H9 (cell line): ENCODE measurements at regions not wholly inside any gene's neighbourhood (a gene's known extent, or its start where the extent isn't known, plus 50 kb on each side); places are given as distances from the start of the nearest gene placed in this dataset.

Source experiments
- DNase-seq: peaks from one replicate; pipeline ENCODE4 v3.0.0-alpha.2; 2017
- H2AFZ ChIP-seq: one replicate; pipeline ENCODE4 v1.6.1; 2013; ENCODE audit warnings: mild to moderate bottlenecking, low read length, control low read depth, moderate library complexity
- H2AK5ac ChIP-seq: 2 replicates; pipeline ENCODE4 v1.6.1; 2013; ENCODE audit warnings: low read length, control low read depth, mixed read lengths; ENCODE audit not compliant: insufficient read length
- H2BK120ac ChIP-seq: one replicate; pipeline ENCODE4 v1.6.1; 2013; ENCODE audit warnings: low read depth, mild to moderate bottlenecking, low read length, control low read depth, inconsistent platforms; ENCODE audit not compliant: poor library complexity, severe bottlenecking
- H2BK12ac ChIP-seq: 2 replicates; pipeline ENCODE4 v1.6.1; 2013; ENCODE audit warnings: low read length, control low read depth, mixed read lengths, low read depth; ENCODE audit not compliant: insufficient read length
- H2BK15ac ChIP-seq: 2 replicates; pipeline ENCODE4 v1.6.1; 2013; ENCODE audit warnings: low read depth, low read length, control low read depth
- H2BK20ac ChIP-seq: one replicate; pipeline ENCODE4 v1.6.1; 2013; ENCODE audit warnings: low read depth, mild to moderate bottlenecking, low read length, control low read depth, inconsistent platforms; ENCODE audit not compliant: poor library complexity, severe bottlenecking
- H2BK5ac ChIP-seq: 2 replicates; pipeline ENCODE4 v1.6.1; 2013; ENCODE audit warnings: low read length, control low read depth, mixed read lengths; ENCODE audit not compliant: insufficient read length
- H3K14ac ChIP-seq: 2 replicates; pipeline ENCODE4 v1.6.1; 2013; ENCODE audit warnings: low read length, control low read depth; ENCODE audit not compliant: insufficient read depth
- H3K18ac ChIP-seq: 2 replicates; pipeline ENCODE4 v1.6.1; 2013; ENCODE audit warnings: low read depth, mild to moderate bottlenecking, mixed read lengths, low read length, control low read depth; ENCODE audit not compliant: insufficient read length
- H3K23ac ChIP-seq: 2 replicates; pipeline ENCODE4 v1.6.1; 2013; ENCODE audit warnings: low read length, control low read depth, mixed read lengths, low read depth; ENCODE audit not compliant: insufficient read length
- H3K23me2 ChIP-seq: 2 replicates; pipeline ENCODE4 v1.6.1; 2013; ENCODE audit warnings: low read depth, mild to moderate bottlenecking, mixed read lengths, low read length, control low read depth; ENCODE audit not compliant: insufficient read length, poor library complexity, severe bottlenecking
- H3K27ac ChIP-seq: 2 replicates; pipeline ENCODE4 v1.5.1; 2013; ENCODE audit warnings: low read length, control low read depth, mixed read lengths, low read depth; ENCODE audit not compliant: insufficient read length
- H3K27me3 ChIP-seq: 2 replicates; pipeline ENCODE4 v1.6.1; 2013; ENCODE audit warnings: low read length, control low read depth, inconsistent platforms; ENCODE audit not compliant: insufficient read depth
- H3K4ac ChIP-seq: 2 replicates; pipeline ENCODE4 v1.6.1; 2013; ENCODE audit warnings: low read depth, mild to moderate bottlenecking, control low read depth, inconsistent platforms, low read length, moderate library complexity
- H3K4me1 ChIP-seq: 2 replicates; pipeline ENCODE4 v1.6.1; 2013; ENCODE audit warnings: low read length, control low read depth, inconsistent platforms; ENCODE audit not compliant: insufficient read depth
- H3K4me2 ChIP-seq: 2 replicates; pipeline ENCODE4 v1.6.1; 2013; ENCODE audit warnings: low read length, control low read depth, mixed read lengths; ENCODE audit not compliant: insufficient read length, insufficient read depth
- H3K56ac ChIP-seq: 2 replicates; pipeline ENCODE4 v1.6.1; 2013; ENCODE audit warnings: low read depth, mild to moderate bottlenecking, mixed read lengths, low read length, control low read depth; ENCODE audit not compliant: insufficient read length
- H3K79me1 ChIP-seq: 2 replicates; pipeline ENCODE4 v1.6.1; 2013; ENCODE audit warnings: low read depth, mild to moderate bottlenecking, moderate library complexity, low read length, control low read depth, inconsistent platforms; ENCODE audit not compliant: insufficient read depth, poor library complexity, severe bottlenecking
- H3K79me2 ChIP-seq: 2 replicates; pipeline ENCODE4 v1.6.1; 2013; ENCODE audit warnings: low read length, control low read depth, inconsistent platforms; ENCODE audit not compliant: insufficient read depth
- H3K9ac ChIP-seq: 2 replicates; pipeline ENCODE4 v1.6.1; 2013; ENCODE audit warnings: low read length, control low read depth, mixed read lengths; ENCODE audit not compliant: insufficient read length; ENCODE audit errors: extremely low read depth
- H3K9me3 ChIP-seq: one replicate; pipeline ENCODE4 v1.6.1; 2013; ENCODE audit warnings: low read depth, low read length, inconsistent platforms; ENCODE audit not compliant: control insufficient read depth
- H3T11ph ChIP-seq: one replicate; pipeline ENCODE4 v1.6.1; 2013; ENCODE audit warnings: mild to moderate bottlenecking, low read length, control low read depth, inconsistent platforms
- H4K20me1 ChIP-seq: one replicate; pipeline ENCODE4 v1.6.1; 2013; ENCODE audit not compliant: control insufficient read depth, insufficient read length, insufficient read depth
- H4K5ac ChIP-seq: 2 replicates; pipeline ENCODE4 v1.6.1; 2013; ENCODE audit warnings: low read depth, mild to moderate bottlenecking, mixed read lengths, low read length, control low read depth; ENCODE audit not compliant: insufficient read length
- H4K8ac ChIP-seq: replicated peaks from 2 replicates; pipeline ENCODE4 v1.6.1; 2013; ENCODE audit warnings: low read length, control low read depth, mixed read lengths, low read depth; ENCODE audit not compliant: insufficient read length
- H4K91ac ChIP-seq: 2 replicates; pipeline ENCODE4 v1.6.1; 2013; ENCODE audit warnings: low read depth, mild to moderate bottlenecking, moderate library complexity, mixed read lengths, low read length, control low read depth; ENCODE audit not compliant: insufficient read length
- H3K27ac Mint-ChIP-seq, 3 experiments: 2 replicates in 2 of 3; 3 replicates in 1 of 3; pipeline ENCODE4 v1.8.0; 2020 to 2021; ENCODE audit warnings: mixed read lengths in 3 of 3, mild to moderate bottlenecking in 1 of 3, moderate library complexity in 1 of 3
- H3K27me3 Mint-ChIP-seq: 2 replicates; pipeline ENCODE4 v1.8.0; 2021; ENCODE audit warnings: low read depth, mild to moderate bottlenecking, moderate library complexity, mixed read lengths
- H3K36me3 Mint-ChIP-seq, 3 experiments: 2 replicates in 2 of 3; 3 replicates in 1 of 3; pipeline ENCODE4 v1.8.0; 2020 to 2021; ENCODE audit warnings: low read depth in 3 of 3, mixed read lengths in 3 of 3; ENCODE audit not compliant: insufficient read depth in 1 of 3
- H3K4me1 Mint-ChIP-seq, 2 experiments: 2 replicates each; pipeline ENCODE4 v1.8.0; 2020; ENCODE audit warnings: mixed read lengths in 2 of 2
- H3K4me3 Mint-ChIP-seq, 2 experiments: 2 replicates in 1 of 2; 3 replicates in 1 of 2; pipeline ENCODE4 v1.8.0; 2020 to 2021; ENCODE audit warnings: mild to moderate bottlenecking in 2 of 2, mixed read lengths in 2 of 2, moderate library complexity in 1 of 2
- H3K9me3 Mint-ChIP-seq, 2 experiments: 2 replicates in 1 of 2; 3 replicates in 1 of 2; pipeline ENCODE4 v1.8.0; 2020; ENCODE audit warnings: mild to moderate bottlenecking in 2 of 2, mixed read lengths in 2 of 2, moderate library complexity in 1 of 2
- WGBS: extraction: QIAGEN DNeasy Blood & Tissue Kit; methylation state at CpG from one replicate; pipeline ENCODE4 v1.1.7; 2013; ENCODE audit warnings: missing lambda C conversion rate, low lambda C conversion rate, mixed read lengths; ENCODE audit not compliant: insufficient read length; ENCODE audit errors: extremely low coverage; 5-methylcytosine and 5-hydroxymethylcytosine counted together
- TF ChIP-seq, protein P1 (sequence below): fragments of 200-600 bp; sonication (generic); conservative IDR thresholded peaks from 3 replicates; pipeline ENCODE4 v1.8.0; 2021; ENCODE audit warnings: antibody characterized with exemption, mild to moderate bottlenecking

DNA sequence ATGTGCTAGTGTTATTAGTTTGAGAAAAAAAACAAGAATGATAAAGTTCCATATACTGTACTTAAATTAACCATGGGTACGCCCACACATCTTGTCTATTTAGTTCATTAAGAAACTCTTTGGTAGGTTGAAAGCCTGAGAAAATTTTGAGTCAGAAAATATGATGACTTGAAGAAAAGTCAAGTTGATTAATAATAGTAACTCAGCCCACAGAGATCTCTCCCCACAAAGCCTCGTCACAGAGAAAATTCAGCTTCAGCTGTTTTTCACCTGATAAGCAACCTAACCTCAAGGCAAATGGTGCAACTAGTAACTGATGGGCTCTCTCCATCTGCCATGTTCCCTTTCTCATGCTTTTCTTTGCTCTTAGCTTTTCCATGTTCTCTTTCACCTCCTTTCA is 1021.6 kb downstream of the GATA3 start:
- H3K14ac ChIP-seq, result no peak overlapping the region
- no peak overlapping the region for H3K18ac ChIP-seq
- H3K27me3 ChIP-seq, result no peaks in the 10 kb centered on the region
- no peak overlapping the region for H3K23ac ChIP-seq
- no peaks in the 10 kb centered on the region for H3K79me2 ChIP-seq
- H2BK20ac ChIP-seq, result no peak overlapping the region
- no peak overlapping the region for H2AFZ ChIP-seq
- no peaks in the 10 kb centered on the region for H3K9me3 Mint-ChIP-seq
- H4K5ac ChIP-seq, result no peak overlapping the region
- no peak overlapping the region for H2BK5ac ChIP-seq
- TF ChIP-seq, protein P1, sequence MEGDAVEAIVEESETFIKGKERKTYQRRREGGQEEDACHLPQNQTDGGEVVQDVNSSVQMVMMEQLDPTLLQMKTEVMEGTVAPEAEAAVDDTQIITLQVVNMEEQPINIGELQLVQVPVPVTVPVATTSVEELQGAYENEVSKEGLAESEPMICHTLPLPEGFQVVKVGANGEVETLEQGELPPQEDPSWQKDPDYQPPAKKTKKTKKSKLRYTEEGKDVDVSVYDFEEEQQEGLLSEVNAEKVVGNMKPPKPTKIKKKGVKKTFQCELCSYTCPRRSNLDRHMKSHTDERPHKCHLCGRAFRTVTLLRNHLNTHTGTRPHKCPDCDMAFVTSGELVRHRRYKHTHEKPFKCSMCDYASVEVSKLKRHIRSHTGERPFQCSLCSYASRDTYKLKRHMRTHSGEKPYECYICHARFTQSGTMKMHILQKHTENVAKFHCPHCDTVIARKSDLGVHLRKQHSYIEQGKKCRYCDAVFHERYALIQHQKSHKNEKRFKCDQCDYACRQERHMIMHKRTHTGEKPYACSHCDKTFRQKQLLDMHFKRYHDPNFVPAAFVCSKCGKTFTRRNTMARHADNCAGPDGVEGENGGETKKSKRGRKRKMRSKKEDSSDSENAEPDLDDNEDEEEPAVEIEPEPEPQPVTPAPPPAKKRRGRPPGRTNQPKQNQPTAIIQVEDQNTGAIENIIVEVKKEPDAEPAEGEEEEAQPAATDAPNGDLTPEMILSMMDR, result no peak
- H3K56ac ChIP-seq, result no peak overlapping the region
- no peaks in the 10 kb centered on the region for H3K4me1 Mint-ChIP-seq
- H2AK5ac ChIP-seq, result no peak overlapping the region
- H3K23me2 ChIP-seq, result no peaks in the 10 kb centered on the region
- no peak overlapping the region for H2BK15ac ChIP-seq
- H4K20me1 ChIP-seq, result no peaks in the 10 kb centered on the region
- H3K79me1 ChIP-seq, result no peaks in the 10 kb centered on the region
- H3K27ac ChIP-seq, result no peak overlapping the region
- no peak overlapping the region for H2BK120ac ChIP-seq
- no CpG with 5 or more reads among the region's 2 CpGs for WGBS
- H3K4ac ChIP-seq, result no peak overlapping the region
- H3K36me3 Mint-ChIP-seq, result no peaks in the 10 kb centered on the region
- H3K4me1 ChIP-seq, result no peaks in the 10 kb centered on the region
- no peak overlapping the region for H3K4me2 ChIP-seq
- no peak overlapping the region for H3K27ac Mint-ChIP-seq
- no peaks in the 10 kb centered on the region for H3K9me3 ChIP-seq
- H3T11ph ChIP-seq, result no peak overlapping the region
- H3K9ac ChIP-seq, result no peak overlapping the region
- no peak for DNase-seq
- peaks cover 3% of the 10 kb centered on the region; the same call in 1 of the 2 replicates for H3K27me3 Mint-ChIP-seq
- H4K91ac ChIP-seq, result no peak overlapping the region
- H3K4me3 Mint-ChIP-seq, result no peak overlapping the region
- H2BK12ac ChIP-seq, result no peak overlapping the region
- no peak overlapping the region for H4K8ac ChIP-seq
